Left lobe of liver (tissue), 2 donors: ENCODE measurements at regions not wholly inside any gene's neighbourhood (a gene's known extent, or its start where the extent isn't known, plus 50 kb on each side); places are given as distances from the start of the nearest gene placed in this dataset.

Experiments used
- ATAC-seq: fragments of 200-7000 bp; cut with Tn5 transposase; one replicate; pipeline ENCODE4 v1.9.1; 2020; ENCODE audit warnings: mild to moderate bottlenecking, moderate library complexity
- DNase-seq: peaks from one replicate; pipeline ENCODE4 v3.0.0-alpha.2; 2020; ENCODE audit warnings: low spot score
- donor health status: DM: no; HTN: no; CAD: no; lungs with moderate emphysema.
- donor health status: DM: no; HTN: yes; CAD: no.

- DNase-seq, result no peak
- no peak for ATAC-seq
Measured at GRCh38 chr7:109121599-109122300, 552.1 kb downstream of the DNAJB9 start.

DNA sequence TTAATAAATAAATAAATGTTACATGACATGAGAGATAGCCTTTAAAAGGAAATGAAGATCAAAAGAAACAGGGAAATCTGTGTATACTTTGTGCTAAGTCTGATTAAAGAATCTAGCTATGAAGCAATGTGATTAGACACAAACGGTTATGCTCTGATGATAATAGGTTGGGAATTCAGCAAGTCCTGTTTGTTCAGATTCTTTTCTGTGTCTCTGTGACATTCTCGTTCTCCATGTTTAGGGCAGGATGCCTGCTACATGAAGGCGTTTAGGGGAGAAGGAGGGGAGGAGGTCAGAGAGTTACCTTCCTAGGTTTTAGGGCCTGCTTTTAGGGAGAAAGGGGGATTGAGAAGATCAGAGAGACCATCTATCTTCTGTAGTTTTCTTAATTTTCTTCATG lies 555.3 kb downstream of the DNAJB9 start:
- no peak for ATAC-seq
- DNase-seq, result no peak

DNA sequence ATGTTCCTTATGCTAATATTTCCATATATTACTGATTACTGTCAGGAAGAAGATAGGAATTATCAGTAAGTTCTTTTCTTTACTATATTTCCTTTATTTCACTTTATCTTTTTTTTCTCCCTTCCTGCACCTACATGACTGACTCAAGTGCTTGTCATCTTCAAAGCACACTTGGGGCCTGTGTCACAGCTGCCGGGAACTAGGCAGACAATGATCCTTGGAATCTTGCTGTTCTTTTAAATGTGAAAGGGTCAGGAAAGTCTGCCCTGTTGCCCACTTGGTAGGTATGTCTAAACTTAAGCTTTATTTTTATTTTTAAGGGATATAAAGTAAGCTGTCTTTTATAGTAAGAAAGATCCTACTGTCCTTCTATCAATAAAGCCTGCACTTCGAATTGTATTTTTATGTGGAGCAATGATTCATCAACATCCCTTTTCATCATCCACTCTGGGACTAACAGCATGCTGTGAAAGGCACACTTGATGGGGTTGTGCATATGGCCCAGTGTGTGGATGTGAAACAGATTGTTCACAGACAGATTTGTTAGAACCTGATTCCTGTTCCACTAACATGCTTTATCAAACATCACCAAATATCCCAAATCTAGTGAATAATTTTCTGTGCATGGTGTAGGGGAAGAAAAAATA lies 556.9 kb downstream of the DNAJB9 start:
- ATAC-seq, result no peak
- DNase-seq, result no peak

DNA sequence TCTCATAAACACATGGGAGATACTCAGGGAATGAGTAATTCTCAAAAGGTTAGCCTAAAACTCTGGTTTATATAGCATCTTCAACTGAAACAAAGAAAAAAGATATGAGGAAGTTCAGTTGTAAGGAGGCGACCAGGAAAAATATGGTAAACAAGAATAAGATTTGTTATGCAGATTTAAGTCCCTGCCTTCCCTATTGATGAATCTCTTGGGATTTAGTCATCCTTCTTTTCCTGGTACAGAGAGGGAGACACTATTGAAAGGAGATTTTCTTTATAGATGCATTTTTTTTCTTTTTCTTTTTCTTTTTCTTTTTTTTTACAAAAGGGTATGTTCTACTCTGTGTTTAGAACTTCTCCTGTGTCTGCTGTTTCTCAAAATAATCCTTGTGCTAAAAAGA lies 557.5 kb downstream of the DNAJB9 start:
- ATAC-seq, result no peak

DNA sequence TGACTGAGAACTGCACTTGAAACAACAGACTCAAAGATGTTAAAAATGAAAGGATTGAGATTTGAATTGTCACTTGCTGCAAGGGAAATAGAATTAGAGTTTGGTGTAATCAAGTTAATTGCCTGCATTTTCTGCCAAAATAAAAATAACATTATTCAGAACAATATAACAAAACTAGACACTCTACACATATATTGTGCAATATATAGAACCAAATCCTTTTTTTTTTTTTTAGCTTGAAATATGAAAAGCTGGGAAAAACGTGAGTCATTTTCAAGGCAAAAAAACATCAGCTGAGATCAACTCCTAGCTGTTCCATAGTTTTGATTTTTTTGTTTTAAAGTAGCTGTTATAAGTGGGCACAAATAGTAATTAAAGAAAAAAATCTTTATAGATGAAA lies 561.5 kb downstream of the DNAJB9 start:
- DNase-seq (no peak), ATAC-seq (no peak)

More for the DNA sequence above, 557.5 kb downstream of the DNAJB9 start:
- no peak for DNase-seq

- ATAC-seq (no peak), DNase-seq (no peak)
Measured at GRCh38 chr7:109136893-109137292, 567.2 kb downstream of the DNAJB9 start.

DNA sequence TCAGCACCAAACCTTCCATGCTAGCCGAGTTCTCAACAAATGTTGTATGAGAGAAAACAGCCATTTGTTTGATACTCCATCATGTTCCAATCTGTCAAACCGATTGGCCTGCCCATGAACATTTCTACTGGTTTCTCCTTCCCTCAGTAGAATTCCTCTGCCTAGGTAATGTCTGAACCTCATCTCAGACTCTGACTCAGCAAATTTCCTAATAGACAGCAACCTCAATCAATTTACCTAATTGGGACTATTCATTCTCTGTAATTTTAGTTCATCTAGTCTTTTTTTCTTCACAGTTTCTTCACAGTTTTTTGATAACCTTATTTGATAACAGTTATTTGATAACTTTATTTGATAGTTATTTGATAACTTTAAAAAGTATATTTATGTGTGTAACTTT lies 585.1 kb downstream of the DNAJB9 start:
- DNase-seq, result no peak
- no peak for ATAC-seq

GRCh38 chr7:109158246-109158645 lies 588.6 kb downstream of the DNAJB9 start:
- ATAC-seq (no peak), DNase-seq (no peak)

DNA sequence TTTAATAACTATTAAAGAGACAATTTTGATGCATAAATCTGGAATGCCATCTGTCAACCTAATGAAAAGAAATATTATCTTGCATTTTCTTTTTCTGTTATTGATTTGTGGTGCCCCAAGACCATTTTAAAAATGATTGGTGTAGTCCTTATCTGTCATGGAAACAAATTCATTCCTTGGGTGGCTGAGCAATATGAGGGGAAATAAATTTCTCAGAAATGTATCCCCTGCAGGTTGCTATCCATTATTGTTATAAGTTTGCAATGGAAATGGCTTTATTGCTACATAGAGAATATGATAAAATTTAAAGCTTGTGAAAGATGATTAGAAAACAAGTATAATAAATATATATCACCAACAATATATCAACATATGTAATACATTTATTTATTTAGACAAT lies 607.0 kb downstream of the DNAJB9 start:
- ATAC-seq (no peak), DNase-seq (no peak)

GRCh38 chr7:109178342-109178741 lies 608.7 kb downstream of the DNAJB9 start:
- no peak for ATAC-seq

DNA sequence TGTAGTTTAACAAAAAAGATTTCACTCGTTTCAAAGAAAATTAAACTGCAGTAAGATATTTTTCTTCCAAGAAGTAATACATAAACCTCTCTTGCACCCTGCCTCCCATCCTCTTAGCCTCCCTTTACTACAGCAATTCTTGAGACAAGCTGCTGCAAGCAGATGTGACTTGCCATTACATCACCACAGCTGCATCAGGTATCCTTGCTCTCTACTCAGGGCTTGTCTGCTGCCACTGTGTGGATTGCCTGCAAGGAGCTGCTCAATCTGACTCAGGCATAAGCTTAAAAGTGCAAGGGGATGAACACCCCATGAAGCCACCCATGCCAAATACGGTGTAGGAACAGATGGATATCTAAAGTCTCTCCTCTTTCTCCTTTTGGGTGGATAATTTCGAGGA lies 609.9 kb downstream of the DNAJB9 start:
- ATAC-seq (no peak), DNase-seq (no peak)

More at GRCh38 chr7:109178342-109178741, 608.7 kb downstream of the DNAJB9 start:
- DNase-seq, result no peak

DNA sequence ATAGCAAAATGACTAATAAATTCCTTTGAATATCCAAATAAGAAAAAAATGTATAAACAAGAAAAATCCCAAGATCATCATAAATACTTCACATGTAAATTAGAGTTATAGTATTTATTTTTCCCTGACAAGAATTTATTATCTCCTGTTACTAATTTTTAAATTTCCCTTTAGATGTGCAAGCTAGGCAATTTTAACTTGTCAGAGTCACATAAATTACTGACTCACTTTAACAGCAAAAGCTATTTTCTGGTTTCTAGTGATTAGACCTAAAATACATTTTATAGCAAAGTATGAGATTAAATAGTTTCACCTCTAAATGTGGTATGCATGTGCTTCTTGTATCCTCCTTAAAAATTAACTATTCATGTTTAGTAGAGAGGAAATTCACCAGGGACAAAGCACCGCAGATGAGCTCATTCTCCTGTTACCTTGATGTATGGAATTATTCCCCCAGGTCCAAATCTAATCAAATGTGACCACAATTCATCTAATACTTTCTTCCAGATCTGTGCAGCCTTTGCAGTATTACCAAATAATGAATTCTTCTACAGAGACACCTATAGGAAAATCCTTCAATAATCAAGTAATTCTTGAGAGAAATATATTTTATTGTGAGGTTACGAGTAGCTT lies 621.2 kb downstream of the DNAJB9 start:
- DNase-seq (no peak), ATAC-seq (no peak)

GRCh38 chr7:109206196-109206595 lies 636.5 kb downstream of the DNAJB9 start:
- DNase-seq, result no peak
- no peak for ATAC-seq

- ATAC-seq (no peak), DNase-seq (no peak)
Measured at GRCh38 chr7:109213081-109213480, 643.4 kb downstream of the DNAJB9 start.

DNA sequence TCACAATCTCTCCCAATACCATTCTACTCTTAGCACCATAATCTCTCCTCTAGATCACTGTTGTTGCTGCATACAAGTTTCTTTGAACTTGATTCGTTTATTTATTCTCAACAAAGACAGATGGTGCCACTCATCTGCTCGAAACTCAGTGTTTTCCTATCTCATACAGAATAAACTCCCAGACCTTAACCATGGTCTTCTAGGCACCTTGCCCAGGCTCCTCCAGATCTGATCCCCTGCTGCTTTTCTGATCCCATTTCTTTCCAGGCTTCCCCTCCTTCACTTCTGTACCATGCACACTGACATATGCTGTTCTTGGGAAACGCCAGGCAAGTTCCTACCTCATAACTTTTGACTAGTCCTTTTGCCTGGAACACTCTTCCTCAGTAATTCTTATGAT lies 645.7 kb downstream of the DNAJB9 start:
- no peak for DNase-seq
- no peak for ATAC-seq

GRCh38 chr7:109224100-109224499 lies 654.4 kb downstream of the DNAJB9 start:
- ATAC-seq (no peak), DNase-seq (no peak)

GRCh38 chr7:109226699-109227098 lies 657.0 kb downstream of the DNAJB9 start:
- DNase-seq, result no peak
- no peak for ATAC-seq

DNA sequence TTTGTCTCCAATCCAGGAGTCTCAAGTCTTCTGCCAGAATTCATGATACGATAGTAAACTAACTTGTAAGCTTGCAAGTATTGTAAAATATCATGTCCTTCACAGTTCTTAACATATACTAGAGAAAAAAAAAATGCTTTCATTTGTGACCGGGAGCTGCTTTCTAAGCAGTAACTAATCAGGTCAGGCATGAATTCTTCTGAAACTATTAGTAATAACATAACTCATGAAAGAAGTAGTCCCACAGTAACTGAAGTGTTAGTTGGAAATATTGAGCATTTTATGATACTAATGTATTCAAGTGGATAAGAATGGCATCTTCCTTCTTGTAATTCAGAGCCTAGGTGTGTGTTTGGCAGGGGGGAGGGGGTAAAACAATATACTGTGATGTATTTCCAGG lies 665.6 kb downstream of the DNAJB9 start:
- ATAC-seq, result no peak
- no peak for DNase-seq

GRCh38 chr7:109246330-109247077 lies 676.8 kb downstream of the DNAJB9 start:
- ATAC-seq, result no peak
- DNase-seq, result no peak

DNA sequence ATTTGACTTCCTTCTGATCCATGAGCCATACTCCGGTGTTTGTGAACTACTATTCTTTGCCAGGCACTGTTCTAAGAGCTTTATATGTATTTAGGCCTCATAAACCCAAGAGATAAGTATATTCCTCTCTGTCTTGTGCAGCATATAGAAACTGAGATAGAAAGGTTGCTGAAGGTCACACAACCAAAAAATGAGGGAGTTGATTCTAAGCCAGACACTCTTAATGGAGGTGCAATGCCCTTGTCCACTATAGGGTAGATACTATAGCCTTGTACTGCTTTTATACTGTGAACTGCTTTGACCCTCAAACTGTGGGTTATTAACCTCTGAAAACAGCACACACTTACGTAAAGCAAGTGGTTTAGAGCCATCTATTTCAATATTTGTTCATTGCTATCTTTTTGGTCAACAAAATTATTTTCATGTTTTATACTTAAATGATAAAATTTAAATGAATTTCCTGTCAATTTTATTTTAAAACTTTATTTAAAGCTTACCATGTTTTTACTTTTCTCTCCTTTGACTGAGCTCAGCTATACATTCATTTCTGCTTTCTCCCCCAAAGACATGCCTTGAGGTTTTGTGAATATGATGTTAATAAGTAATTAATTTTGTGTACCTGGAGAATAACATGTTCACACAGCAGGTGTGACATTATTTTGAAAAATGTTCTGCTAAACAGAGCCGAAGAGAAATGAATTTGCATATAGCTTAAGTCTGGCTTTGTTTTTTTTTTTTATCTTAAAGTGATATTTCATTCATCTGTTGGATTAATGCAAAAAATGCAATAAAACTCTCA lies 687.3 kb downstream of the DNAJB9 start:
- DNase-seq (no peak), ATAC-seq (no peak)

DNA sequence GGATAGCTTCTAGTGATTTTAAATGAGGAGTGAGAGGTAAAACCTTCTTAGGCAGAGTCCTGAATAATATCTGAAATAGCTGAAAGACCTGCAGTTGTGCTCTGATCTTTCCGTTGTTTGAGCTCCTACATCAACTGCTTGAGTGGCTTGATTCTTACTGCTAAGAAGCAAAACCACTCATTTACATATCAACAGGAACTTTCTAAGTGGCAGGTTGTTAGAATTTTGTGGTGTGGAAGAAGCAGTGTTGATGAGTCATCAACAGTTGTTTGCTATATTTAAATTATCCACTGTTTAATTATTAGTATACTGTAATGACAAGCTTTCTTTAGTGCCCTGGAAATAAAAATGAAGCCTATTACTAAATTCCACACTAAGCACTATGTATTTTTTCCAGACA lies 689.5 kb downstream of the DNAJB9 start:
- DNase-seq, result no peak
- no peak for ATAC-seq
